KMS-11 (cell line): ENCODE measurements at regions not wholly inside any gene's neighbourhood (a gene's known extent, or its start where the extent isn't known, plus 50 kb on each side); places are given as distances from the start of the nearest gene placed in this dataset.
A peak's percentile ranks its signal among the peaks of the same experiment; 100 is the strongest.

ENCODE experiments used
- H2AFZ ChIP-seq: fragments of 200-600 bp; sonication (generic); 2 replicates; pipeline ENCODE4 v1.6.1; 2016; ENCODE audit warnings: antibody characterized with exemption, mixed run types, low read depth
- H3K27ac ChIP-seq: fragments of 200-600 bp; sonication (generic); 2 replicates; pipeline ENCODE4 v1.6.1; 2016; ENCODE audit warnings: mild to moderate bottlenecking, mixed run types
- H3K27me3 ChIP-seq: fragments of 200-600 bp; sonication (generic); 2 replicates; pipeline ENCODE4 v1.6.1; 2017; ENCODE audit warnings: mild to moderate bottlenecking, low read depth, mixed run types, moderate library complexity; ENCODE audit not compliant: insufficient read depth
- H3K36me3 ChIP-seq: fragments of 200-600 bp; sonication (generic); 2 replicates; pipeline ENCODE4 v1.6.1; 2017; ENCODE audit warnings: mild to moderate bottlenecking, mixed run types; ENCODE audit not compliant: insufficient read depth
- H3K4me1 ChIP-seq: fragments of 200-600 bp; sonication (generic); 2 replicates; pipeline ENCODE4 v1.6.1; 2016; ENCODE audit warnings: mild to moderate bottlenecking, low read depth, mixed run types; ENCODE audit not compliant: poor library complexity, severe bottlenecking
- H3K4me2 ChIP-seq: fragments of 200-600 bp; sonication (generic); 2 replicates; pipeline ENCODE4 v1.7.0; 2016; ENCODE audit warnings: mild to moderate bottlenecking, mixed run types
- H3K4me3 ChIP-seq: fragments of 200-600 bp; sonication (generic); IDR thresholded peaks from 2 replicates; pipeline ENCODE4 v1.6.1; 2017; ENCODE audit warnings: low read depth, low read length, mixed read lengths; ENCODE audit not compliant: insufficient read depth
- H3K79me2 ChIP-seq: fragments of 200-600 bp; sonication (generic); 2 replicates; pipeline ENCODE4 v1.6.1; 2016; ENCODE audit warnings: low read depth, mixed run types; ENCODE audit not compliant: insufficient read depth
- H3K9ac ChIP-seq: fragments of 200-600 bp; sonication (generic); 2 replicates; pipeline ENCODE4 v1.6.1; 2016; ENCODE audit warnings: mild to moderate bottlenecking, mixed run types
- H4K20me1 ChIP-seq: fragments of 200-600 bp; sonication (generic); 2 replicates; pipeline ENCODE4 v1.6.1; 2016; ENCODE audit warnings: mild to moderate bottlenecking, mixed run types; ENCODE audit not compliant: insufficient read depth
- TF ChIP-seq, protein P1 (sequence below): fragments of 200-600 bp; sonication (generic); conservative IDR thresholded peaks from 2 replicates; pipeline ENCODE4 v1.6.1; 2017; ENCODE audit warnings: low read depth, mild to moderate bottlenecking, antibody characterized with exemption, low read length, moderate library complexity, mixed read lengths

DNA sequence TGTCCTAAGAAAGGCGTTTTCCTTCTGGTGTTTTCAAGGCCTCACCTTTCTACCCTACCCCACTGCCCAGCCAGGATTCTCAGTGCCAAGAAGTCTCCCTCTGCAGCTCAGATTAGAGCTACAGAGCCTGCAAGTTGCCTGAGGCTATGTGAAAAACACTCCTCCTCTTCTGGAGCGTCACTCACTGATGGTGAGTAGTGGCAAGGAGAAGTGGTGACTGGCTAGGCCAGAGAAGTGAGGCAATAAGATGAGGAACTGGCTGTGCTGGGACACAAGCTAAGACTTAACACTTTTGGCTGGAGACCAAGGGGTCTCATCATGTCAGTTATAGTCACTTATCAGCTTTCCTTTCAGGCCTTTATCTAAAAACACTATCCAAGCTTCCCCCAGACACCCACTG is 86.7 kb upstream of the PRKAR2B start:
- no peak overlapping the region for H2AFZ ChIP-seq
- TF ChIP-seq, protein P1, sequence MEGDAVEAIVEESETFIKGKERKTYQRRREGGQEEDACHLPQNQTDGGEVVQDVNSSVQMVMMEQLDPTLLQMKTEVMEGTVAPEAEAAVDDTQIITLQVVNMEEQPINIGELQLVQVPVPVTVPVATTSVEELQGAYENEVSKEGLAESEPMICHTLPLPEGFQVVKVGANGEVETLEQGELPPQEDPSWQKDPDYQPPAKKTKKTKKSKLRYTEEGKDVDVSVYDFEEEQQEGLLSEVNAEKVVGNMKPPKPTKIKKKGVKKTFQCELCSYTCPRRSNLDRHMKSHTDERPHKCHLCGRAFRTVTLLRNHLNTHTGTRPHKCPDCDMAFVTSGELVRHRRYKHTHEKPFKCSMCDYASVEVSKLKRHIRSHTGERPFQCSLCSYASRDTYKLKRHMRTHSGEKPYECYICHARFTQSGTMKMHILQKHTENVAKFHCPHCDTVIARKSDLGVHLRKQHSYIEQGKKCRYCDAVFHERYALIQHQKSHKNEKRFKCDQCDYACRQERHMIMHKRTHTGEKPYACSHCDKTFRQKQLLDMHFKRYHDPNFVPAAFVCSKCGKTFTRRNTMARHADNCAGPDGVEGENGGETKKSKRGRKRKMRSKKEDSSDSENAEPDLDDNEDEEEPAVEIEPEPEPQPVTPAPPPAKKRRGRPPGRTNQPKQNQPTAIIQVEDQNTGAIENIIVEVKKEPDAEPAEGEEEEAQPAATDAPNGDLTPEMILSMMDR = no peak
- no peaks in the 10 kb centered on the region for H4K20me1 ChIP-seq
- H3K27ac ChIP-seq = no peak overlapping the region
- no peaks in the 10 kb centered on the region for H3K4me1 ChIP-seq
- no peak overlapping the region for H3K4me2 ChIP-seq
- H3K79me2 ChIP-seq = no peaks in the 10 kb centered on the region
- H3K4me3 ChIP-seq = no peak overlapping the region
- no peaks in the 10 kb centered on the region for H3K36me3 ChIP-seq
- no peaks in the 10 kb centered on the region for H3K27me3 ChIP-seq
- H3K9ac ChIP-seq = no peak overlapping the region

DNA sequence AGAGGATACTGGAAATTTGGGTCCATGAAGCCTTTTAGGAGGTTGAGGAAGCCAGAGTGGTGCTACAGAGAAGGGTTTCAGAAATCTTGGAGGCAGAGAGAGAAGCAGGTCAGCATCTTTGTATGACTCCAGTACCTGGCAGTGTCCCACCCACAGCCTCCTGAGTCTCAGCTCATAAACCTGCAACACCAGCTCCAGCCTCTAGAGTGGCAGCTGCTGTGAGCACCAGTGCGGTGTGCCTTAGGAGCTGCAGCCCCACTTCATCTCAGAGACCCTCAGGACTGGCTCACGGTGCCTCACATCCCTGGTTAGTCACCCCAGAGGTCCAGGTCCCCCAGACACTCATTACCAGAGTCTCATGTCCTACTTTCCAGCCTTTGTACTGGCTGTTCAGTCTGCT is 84.8 kb upstream of the PRKAR2B start:
- H3K27ac ChIP-seq = no peak overlapping the region
- no peak overlapping the region for H3K4me3 ChIP-seq
- TF ChIP-seq, protein P1 = no peak; the same call in 1 of the 2 replicates
- no peaks in the 10 kb centered on the region for H3K36me3 ChIP-seq
- H3K79me2 ChIP-seq = no peaks in the 10 kb centered on the region
- H4K20me1 ChIP-seq = no peaks in the 10 kb centered on the region
- H3K9ac ChIP-seq = no peak overlapping the region
- H2AFZ ChIP-seq = peak overlapping the region; percentile 7; the same call in 1 of the 2 replicates
- no peak overlapping the region for H3K4me2 ChIP-seq
- H3K4me1 ChIP-seq = no peaks in the 10 kb centered on the region
- no peaks in the 10 kb centered on the region for H3K27me3 ChIP-seq

- no peaks in the 10 kb centered on the region for H3K27me3 ChIP-seq
- no peaks in the 10 kb centered on the region for H3K4me1 ChIP-seq
- H3K4me3 ChIP-seq = no peak overlapping the region
- no peak overlapping the region for H2AFZ ChIP-seq
- no peak overlapping the region for H3K4me2 ChIP-seq
- H3K36me3 ChIP-seq = no peaks in the 10 kb centered on the region
- no peak overlapping the region for H3K27ac ChIP-seq
- no peaks in the 10 kb centered on the region for H3K79me2 ChIP-seq
- no peaks in the 10 kb centered on the region for H4K20me1 ChIP-seq
- no peak overlapping the region for H3K9ac ChIP-seq
- TF ChIP-seq, protein P1 = no peak
These were observed 81.8 kb upstream of the PRKAR2B start for GRCh38 chr7:106962751-106963150.

GRCh38 chr7:106964466-106964865 is 80.0 kb upstream of the PRKAR2B start:
- H3K4me2 ChIP-seq = no peak overlapping the region
- no peaks in the 10 kb centered on the region for H3K4me1 ChIP-seq
- H2AFZ ChIP-seq = no peak overlapping the region
- no peak overlapping the region for H3K27ac ChIP-seq
- no peaks in the 10 kb centered on the region for H3K79me2 ChIP-seq
- H3K9ac ChIP-seq = no peak overlapping the region
- no peaks in the 10 kb centered on the region for H4K20me1 ChIP-seq
- H3K36me3 ChIP-seq = no peaks in the 10 kb centered on the region
- TF ChIP-seq, protein P1 = no peak
- no peak overlapping the region for H3K4me3 ChIP-seq
- H3K27me3 ChIP-seq = no peaks in the 10 kb centered on the region
